WTC11 (cell line): ENCODE measurements at regions not wholly inside any gene's neighbourhood (a gene's known extent, or its start where the extent isn't known, plus 50 kb on each side); places are given as distances from the start of the nearest gene placed in this dataset.

ENCODE experiments used
- ATAC-seq: fragments of 200-7000 bp; cut with Tn5 transposase; 2 replicates; pipeline ENCODE4 v1.10.0; 2021; ENCODE audit warnings: mild to moderate bottlenecking, moderate library complexity
- CTCF ChIA-PET: fragments of 300-600 bp; sonication (Branson Sonifier 250); formaldehyde crosslinking; loops from one replicate; lab custom pipeline; 2021; ENCODE audit warnings: antibody characterized with exemption; lab: Charles Lee
- POLR2A ChIA-PET: fragments of 350-600 bp; sonication (Branson Sonifier 250); formaldehyde crosslinking; loops from one replicate; lab custom pipeline; 2021; ENCODE audit warnings: antibody characterized with exemption; lab: Charles Lee
- DNase-seq: peaks from one replicate; pipeline ENCODE4 v3.0.0; 2021; ENCODE audit warnings: low spot score
- H3K27ac Mint-ChIP-seq: 2 replicates; pipeline ENCODE4 v1.8.0; 2021; ENCODE audit warnings: mixed read lengths
- H3K27me3 Mint-ChIP-seq: 2 replicates; pipeline ENCODE4 v1.8.0; 2021; ENCODE audit warnings: low read depth, mild to moderate bottlenecking, moderate library complexity, mixed read lengths
- H3K36me3 Mint-ChIP-seq: 2 replicates; pipeline ENCODE4 v1.8.0; 2021; ENCODE audit warnings: mixed read lengths
- H3K4me1 Mint-ChIP-seq: 2 replicates; pipeline ENCODE4 v1.8.0; 2022; ENCODE audit warnings: mixed read lengths
- H3K4me3 Mint-ChIP-seq: 2 replicates; pipeline ENCODE4 v1.8.0; 2021; ENCODE audit warnings: mild to moderate bottlenecking, moderate library complexity, mixed read lengths
- H3K9me3 Mint-ChIP-seq: 2 replicates; pipeline ENCODE4 v1.8.0; 2021; ENCODE audit warnings: mixed read lengths
- ATF2 ChIP-seq: sonication (generic); formaldehyde crosslinking; IDR thresholded peaks from 2 replicates; pipeline ENCODE4 v1.8.1; 2022; ENCODE audit warnings: low read depth, missing genetic modification reagents, borderline replicate concordance
- CTCF ChIP-seq: fragments of 200-600 bp; IDR thresholded peaks from 2 replicates; pipeline ENCODE4 v1.8.0; 2022; ENCODE audit warnings: antibody characterized with exemption
- FOXJ3 ChIP-seq: sonication (generic); formaldehyde crosslinking; IDR thresholded peaks from 2 replicates; pipeline ENCODE4 v1.9.0; 2021; ENCODE audit warnings: missing genetic modification reagents, mild to moderate bottlenecking, borderline replicate concordance
- GRHL2 ChIP-seq: fragments of 250-450 bp; sonication (Bioruptor Pico); IDR thresholded peaks from 2 replicates; pipeline ENCODE4 v1.8.0; 2022; ENCODE audit warnings: mild to moderate bottlenecking, moderate library complexity; ENCODE audit not compliant: insufficient replicate concordance, severe bottlenecking
- GTF2I ChIP-seq: fragments of 250-450 bp; sonication (Bioruptor Pico); conservative IDR thresholded peaks from 2 replicates; pipeline ENCODE4 v1.4.0; 2021; ENCODE audit warnings: mild to moderate bottlenecking
- MXD4 ChIP-seq: fragments of 250-450 bp; sonication (Bioruptor Pico); IDR thresholded peaks from 2 replicates; pipeline ENCODE4 v1.8.0; 2021; ENCODE audit warnings: mild to moderate bottlenecking, moderate library complexity, borderline replicate concordance
- NR1H2 ChIP-seq: sonication (generic); formaldehyde crosslinking; IDR thresholded peaks from 2 replicates; pipeline ENCODE4 v1.9.0; 2021; ENCODE audit warnings: mild to moderate bottlenecking, moderate library complexity, missing genetic modification reagents
- SOX15 ChIP-seq: fragments of 250-450 bp; sonication (Bioruptor Pico); IDR thresholded peaks from 2 replicates; pipeline ENCODE4 v1.9.0; 2021; ENCODE audit warnings: mild to moderate bottlenecking
- TCF7 ChIP-seq: sonication (generic); formaldehyde crosslinking; IDR thresholded peaks from 2 replicates; pipeline ENCODE4 v1.8.0; 2022; ENCODE audit warnings: mild to moderate bottlenecking, low read depth, missing genetic modification reagents, moderate library complexity
- TP53 ChIP-seq: sonication (generic); formaldehyde crosslinking; IDR thresholded peaks from 2 replicates; pipeline ENCODE4 v1.8.1; 2023; ENCODE audit warnings: mild to moderate bottlenecking, missing genetic modification reagents
- ZBTB21 ChIP-seq: sonication (generic); formaldehyde crosslinking; IDR thresholded peaks from 2 replicates; pipeline ENCODE4 v1.8.1; 2023; ENCODE audit warnings: mild to moderate bottlenecking, missing genetic modification reagents, borderline replicate concordance
- ZNF281 ChIP-seq: sonication (generic); formaldehyde crosslinking; IDR thresholded peaks from 2 replicates; pipeline ENCODE4 v1.8.0; 2023; ENCODE audit warnings: mild to moderate bottlenecking, missing genetic modification reagents
- ZNF317 ChIP-seq: sonication (generic); formaldehyde crosslinking; IDR thresholded peaks from 2 replicates; pipeline ENCODE4 v1.8.1; 2023; ENCODE audit warnings: low read depth, mild to moderate bottlenecking, moderate library complexity, missing genetic modification reagents, borderline replicate concordance
- TF ChIP-seq, protein P1 (sequence below): sonication (generic); formaldehyde crosslinking; conservative IDR thresholded peaks from 2 replicates; pipeline ENCODE4 v1.8.1; 2022; ENCODE audit warnings: mild to moderate bottlenecking, missing genetic modification reagents

- DNase-seq (no peak), ATAC-seq (no peak)
- Mint-ChIP-seq H3K4me1 (no peaks in the 10 kb centered on the region), H3K27me3 (no peaks in the 10 kb centered on the region), H3K9me3 (0 out of 2 replicates have a peak, but pooled peaks cover 4% of the 10 kb centered on the region), H3K27ac (no peak overlapping the region), H3K36me3 (no peaks in the 10 kb centered on the region), H3K4me3 (no peak overlapping the region)
- ChIA-PET CTCF (interaction anchor here (1.4 kb wide), 1 partner anchor 17 kb away, joined by 4 read pairs; no protein-coding TSS in a partner anchor), POLR2A (no interaction called here)
- no peak for TF ChIP-seq ZNF317 (CRISPR knock-in tag)
- TF ChIP-seq MXD4: no peak
- TF ChIP-seq, all 79 proteins: peak for 0
Observed at GRCh38 chr12:18008642-18009041, 81.4 kb downstream of the RERGL start.

GRCh38 chr12:17999174-17999801 is 90.7 kb downstream of the RERGL start:
- peaks cover 9% of the 10 kb centered on the region for H3K27me3 Mint-ChIP-seq
- DNase-seq: no peak
- no peak for TF ChIP-seq ZBTB21 (CRISPR knock-in tag)
- no peak for TF ChIP-seq NR1H2 (CRISPR knock-in tag)
- no peak for TF ChIP-seq TCF7 (CRISPR knock-in tag)
- no peak for TF ChIP-seq SOX15 (CRISPR knock-in tag)
- no peak for TF ChIP-seq ZNF281 (CRISPR knock-in tag)
- TF ChIP-seq GRHL2 (CRISPR knock-in tag): no peak
- TF ChIP-seq FOXJ3 (CRISPR knock-in tag): no peak
- TF ChIP-seq, protein P1, sequence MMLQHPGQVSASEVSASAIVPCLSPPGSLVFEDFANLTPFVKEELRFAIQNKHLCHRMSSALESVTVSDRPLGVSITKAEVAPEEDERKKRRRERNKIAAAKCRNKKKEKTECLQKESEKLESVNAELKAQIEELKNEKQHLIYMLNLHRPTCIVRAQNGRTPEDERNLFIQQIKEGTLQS (CRISPR knock-in tag): no peak
- TF ChIP-seq TP53 (CRISPR knock-in tag): no peak
- TF ChIP-seq ATF2 (CRISPR knock-in tag): no peak
- H3K36me3 Mint-ChIP-seq: peaks cover 19% of the 10 kb centered on the region
- POLR2A ChIA-PET: no interaction called here
- no peak for ATAC-seq
- no peaks in the 10 kb centered on the region for H3K4me1 Mint-ChIP-seq
- H3K4me3 Mint-ChIP-seq: no peak overlapping the region
- H3K9me3 Mint-ChIP-seq: peaks cover 43% of the 10 kb centered on the region
- H3K27ac Mint-ChIP-seq: no peak overlapping the region
- CTCF ChIA-PET: no interaction called here

DNA sequence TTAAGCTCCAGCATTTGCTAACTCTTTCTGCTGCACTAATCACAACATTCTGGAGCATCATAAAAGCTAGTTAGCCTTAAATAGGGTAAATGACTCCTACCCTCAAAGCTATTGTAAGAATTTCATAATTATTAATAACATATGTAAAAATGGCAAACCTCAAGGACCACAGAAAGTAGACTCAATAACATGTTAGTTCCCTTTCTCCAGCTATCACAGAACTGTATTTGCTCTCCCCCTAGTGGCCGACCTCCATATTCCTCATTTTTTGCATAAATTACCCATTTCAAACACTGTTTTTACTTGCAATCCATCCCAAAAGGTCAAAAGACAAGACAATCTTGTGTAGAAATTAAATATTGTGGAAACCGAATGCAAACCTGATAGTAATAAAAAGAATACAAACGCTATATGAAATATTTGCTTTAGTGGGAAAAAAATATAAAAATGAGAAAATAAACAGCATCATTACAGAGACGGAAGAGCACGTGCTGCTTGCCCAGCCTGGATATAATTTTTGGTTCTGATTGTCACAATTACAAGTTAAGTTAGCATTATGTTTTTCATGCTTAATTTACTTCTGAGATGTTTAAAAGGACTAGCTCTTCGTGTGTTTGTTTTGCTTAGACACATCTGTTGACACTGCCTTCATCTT is 97.9 kb downstream of the RERGL start:
- ATAC-seq (peak; percentile 38; the same call in 1 of the 2 replicates), DNase-seq (peak; percentile 34)
- no peaks in the 10 kb centered on the region for H3K4me1 Mint-ChIP-seq
- H3K36me3 Mint-ChIP-seq: no peaks in the 10 kb centered on the region
- POLR2A ChIA-PET: no interaction called here
- TF ChIP-seq CTCF (peak; percentile 62), GTF2I (CRISPR knock-in tag) (no peak)
- TF ChIP-seq, all 79 proteins: peak for 1
- CTCF ChIA-PET: interaction anchor here (0.5 to 1.4 kb wide), 16 partner anchors 9 to 1940 kb away, joined by 3 to 12 read pairs (median 3); no protein-coding TSS in a partner anchor
- Mint-ChIP-seq H3K9me3 (no peaks in the 10 kb centered on the region), H3K4me3 (no peak overlapping the region), H3K27me3 (no peaks in the 10 kb centered on the region), H3K27ac (no peak overlapping the region)
